HG03108 (cell line): ENCODE measurements at regions not wholly inside any gene's neighbourhood (a gene's known extent, or its start where the extent isn't known, plus 50 kb on each side); places are given as distances from the start of the nearest gene placed in this dataset.
"Not testable (repeated sequence)": the region's sequence is repeated elsewhere in the genome, so short reads cannot be mapped to it uniquely, and the experiment has no call there.

Experiments
- ATAC-seq: cut with Tn5 transposase; IDR thresholded peaks from one replicate; pipeline ENCODE4 v1.9.1; 2021; ENCODE audit warnings: moderate library complexity; ENCODE audit not compliant: unreplicated experiment

DNA sequence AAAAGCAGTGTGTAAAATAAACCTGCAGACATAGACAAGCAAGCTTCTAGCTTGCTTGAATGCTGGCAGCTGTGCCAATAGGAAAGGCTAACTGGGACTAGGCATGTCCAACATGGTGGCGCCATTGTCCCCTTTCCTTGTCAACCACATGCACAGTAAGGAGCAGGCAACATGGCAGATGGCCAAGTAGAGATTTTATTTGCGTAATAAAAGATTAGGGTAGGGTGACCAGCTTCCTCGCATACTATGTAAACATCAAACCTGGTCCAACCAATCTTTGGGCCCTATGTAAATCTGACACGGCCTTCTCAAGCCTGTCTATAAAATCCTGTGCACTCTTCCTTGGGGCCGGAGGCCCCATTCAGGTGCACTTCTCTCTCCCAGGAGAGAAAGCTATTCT, 575.4 kb upstream of the GOLIM4 start:
- no peak for ATAC-seq

DNA sequence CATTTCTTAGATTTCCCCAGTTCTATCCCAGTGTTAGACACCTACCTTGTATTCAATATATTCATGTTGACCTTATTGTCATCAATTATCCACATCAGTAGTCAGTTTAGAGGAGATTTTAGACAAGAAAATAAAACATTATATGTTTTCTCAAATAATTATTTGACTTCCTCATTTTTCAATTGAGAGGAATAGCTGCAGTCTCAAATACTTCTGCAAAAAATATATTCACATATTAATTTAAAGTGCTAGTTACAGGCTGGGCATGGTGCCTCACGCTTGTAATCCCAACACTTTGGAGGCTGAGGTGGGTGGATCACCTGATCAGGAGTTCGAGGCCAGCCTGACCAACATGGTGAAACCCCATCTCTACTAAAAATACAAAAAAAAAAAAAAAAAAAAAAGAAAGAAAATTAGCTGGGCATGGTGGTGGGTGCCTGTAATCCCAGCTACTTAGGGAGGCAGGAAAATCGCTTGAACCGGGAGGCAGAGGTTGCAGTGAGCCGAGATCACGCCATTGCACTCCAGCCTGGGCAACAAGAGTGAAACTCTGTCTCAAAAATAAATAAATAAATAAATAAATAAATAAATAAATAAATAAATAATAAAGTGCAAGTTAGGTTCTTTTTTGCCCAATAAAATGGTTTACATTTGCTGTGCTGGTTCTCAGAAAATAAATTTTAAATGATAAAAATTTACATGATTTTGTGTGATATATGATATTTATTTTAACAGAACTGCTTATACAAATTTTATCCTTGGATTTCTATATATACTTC, 565.3 kb upstream of the GOLIM4 start:
- ATAC-seq, result not testable (repeated sequence)

DNA sequence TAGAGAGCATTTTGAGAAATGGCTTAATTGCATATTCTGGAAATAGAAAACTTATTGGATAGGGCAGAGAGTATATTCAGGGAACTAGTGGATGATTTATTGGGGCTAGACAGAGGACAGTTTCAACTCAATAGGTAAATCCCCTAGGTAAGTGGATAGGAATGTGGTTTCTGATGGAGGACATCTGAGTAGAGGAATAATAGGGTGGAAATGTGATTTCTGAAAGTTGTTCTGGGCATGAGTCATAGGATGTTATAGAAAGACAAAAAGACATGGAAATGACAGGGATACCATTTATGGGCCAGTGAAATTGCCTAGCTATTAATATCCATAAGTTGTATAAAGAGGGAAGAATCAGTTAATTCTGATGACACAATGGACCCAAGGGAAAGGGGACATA, 563.3 kb upstream of the GOLIM4 start:
- no peak for ATAC-seq

DNA sequence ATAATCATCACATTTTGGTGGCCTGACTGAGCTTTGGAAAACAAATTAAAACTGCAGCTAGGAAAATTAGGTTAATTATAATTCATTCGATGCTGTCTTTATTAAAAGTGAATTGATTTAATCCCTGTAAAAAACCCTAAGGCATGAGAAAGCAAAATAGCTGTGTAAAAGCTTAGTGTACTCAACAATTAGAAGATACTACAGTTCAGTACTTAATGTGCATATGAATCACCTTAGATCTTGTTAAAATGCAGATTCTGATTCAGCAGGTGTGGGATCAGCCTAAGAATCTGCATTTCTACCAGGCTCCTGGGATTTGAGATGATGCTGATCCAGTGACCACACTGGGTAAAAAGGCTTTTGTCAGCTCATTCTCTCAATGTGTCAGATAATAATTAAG, 559.9 kb upstream of the GOLIM4 start:
- ATAC-seq, result no peak

DNA sequence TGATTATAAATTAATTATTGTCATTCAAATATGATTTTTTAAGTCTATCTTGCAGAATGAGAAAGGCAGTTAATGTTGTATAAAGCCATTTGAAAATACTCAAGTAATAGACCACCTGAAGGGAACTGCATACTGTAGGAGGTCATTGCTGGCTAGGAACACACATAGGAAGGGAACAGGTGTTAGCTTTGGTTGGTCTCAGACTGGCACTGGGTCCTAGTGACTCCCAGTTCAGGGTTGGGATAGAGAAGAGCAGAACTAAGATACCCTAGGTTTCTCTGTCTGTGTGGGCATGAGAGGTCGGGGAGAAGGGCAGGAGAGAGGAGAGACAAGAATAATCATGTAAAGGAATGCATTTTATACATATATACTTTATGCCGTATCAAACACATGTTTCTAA, 559.0 kb upstream of the GOLIM4 start:
- no peak for ATAC-seq

DNA sequence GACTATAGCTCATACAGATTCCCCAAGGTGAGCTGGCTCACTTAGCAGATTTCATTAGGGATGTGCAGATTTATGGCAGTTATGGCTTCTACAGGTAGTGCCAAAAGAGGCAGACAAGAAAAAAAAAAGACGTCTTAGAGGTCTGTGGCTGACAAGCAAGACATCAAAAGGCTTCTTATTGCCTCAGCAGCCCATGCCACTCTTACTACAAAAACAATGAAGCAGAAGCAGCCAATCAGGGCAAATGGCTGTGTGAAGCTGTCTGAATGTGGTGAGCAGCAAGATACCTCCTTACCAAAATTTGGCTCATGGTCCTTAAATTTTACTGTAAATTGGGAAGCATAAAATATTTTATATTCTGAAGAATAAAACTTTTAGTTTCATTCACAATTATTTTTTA, 557.5 kb upstream of the GOLIM4 start:
- ATAC-seq, result no peak

DNA sequence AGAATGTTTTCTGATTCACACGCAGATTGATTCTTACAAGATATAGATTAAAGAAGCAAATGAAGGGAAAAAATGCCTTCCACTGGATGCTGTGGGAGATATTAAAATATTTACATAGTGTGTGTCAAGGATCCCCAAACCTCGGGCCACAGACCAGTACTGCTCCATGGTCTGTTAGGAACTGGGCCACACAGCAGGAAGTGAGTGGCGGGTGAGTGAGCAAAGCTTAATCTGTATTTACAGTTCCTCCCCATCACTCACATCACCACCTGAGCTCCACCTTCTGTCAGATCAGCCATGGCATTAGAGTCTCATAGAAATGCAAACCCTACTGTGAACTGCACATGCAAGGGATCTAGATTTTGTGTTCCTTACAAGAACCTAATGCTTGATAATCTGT, 552.6 kb upstream of the GOLIM4 start:
- no peak for ATAC-seq

DNA sequence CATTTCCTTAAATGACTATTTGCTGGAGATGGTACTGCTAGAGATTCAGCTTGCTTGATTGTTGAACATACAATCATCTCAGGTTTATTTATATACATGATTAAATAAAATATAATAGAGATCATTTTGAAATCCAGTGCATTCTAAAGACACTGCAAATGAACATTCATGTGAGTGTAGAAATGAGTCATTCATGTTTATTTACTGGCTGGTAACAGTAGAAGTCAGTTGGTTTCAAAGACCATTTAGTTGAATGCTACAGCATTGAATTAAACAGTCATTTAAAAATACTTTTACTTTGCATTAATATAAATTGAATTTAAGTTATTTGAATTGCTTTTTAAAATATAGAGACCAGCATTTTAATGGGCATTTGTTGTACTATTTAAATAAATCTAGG, 551.9 kb upstream of the GOLIM4 start:
- ATAC-seq, result no peak

DNA sequence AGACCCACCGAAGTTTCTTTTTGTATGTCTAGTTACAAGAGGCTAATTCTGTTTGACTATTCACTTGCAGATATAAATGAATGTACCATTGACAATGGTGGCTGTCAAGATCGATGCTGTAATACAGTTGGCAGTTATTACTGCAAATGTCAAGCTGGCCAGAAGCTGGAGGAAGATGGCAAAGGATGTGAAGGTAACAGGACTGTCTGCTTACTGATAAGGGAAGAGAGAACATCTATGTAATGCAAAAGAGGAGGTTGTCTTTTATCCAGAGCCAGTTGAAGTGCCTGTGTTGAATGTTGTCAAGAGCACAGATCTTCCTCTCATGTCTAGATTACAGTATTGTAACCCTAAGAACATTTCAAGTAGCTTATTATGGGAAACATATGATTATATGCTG, 549.5 kb upstream of the GOLIM4 start:
- no peak for ATAC-seq

DNA sequence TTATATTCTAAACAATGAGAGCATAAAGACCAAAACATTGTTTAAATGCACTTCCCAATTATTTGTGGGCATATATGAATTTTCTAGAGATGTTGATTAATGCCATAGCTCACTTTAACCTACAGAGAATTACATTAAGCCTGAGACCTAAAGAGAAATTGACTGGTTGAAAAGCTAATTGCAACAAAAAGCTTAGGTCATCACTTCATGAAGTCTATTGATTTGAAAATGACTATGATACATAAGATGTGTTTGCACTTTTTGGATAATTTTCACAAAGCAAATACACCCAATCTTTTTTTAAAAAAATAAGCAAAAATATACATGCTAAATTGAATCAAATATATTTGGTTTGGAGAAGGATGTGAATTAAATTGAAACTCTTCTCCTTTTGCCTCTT, 532.8 kb upstream of the GOLIM4 start:
- ATAC-seq, result no peak

DNA sequence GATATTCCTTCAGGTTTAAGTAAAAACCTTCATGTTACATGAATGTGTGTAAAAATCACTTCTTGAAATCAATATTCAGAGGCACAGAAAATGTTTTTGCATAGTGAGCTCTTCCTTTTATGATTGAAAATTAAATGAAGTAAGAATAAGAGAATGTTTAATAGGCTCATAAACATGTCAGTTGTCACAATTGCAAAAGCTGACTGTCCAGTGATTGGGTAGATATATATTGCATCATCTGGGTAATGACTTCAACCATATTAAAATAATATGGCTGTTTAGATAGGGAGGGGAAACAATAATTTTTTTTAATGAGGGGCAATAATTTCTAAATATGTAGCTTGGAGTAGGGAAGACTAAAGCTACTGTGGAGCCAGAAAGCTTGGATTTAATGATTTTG, 529.8 kb upstream of the GOLIM4 start:
- no peak for ATAC-seq

DNA sequence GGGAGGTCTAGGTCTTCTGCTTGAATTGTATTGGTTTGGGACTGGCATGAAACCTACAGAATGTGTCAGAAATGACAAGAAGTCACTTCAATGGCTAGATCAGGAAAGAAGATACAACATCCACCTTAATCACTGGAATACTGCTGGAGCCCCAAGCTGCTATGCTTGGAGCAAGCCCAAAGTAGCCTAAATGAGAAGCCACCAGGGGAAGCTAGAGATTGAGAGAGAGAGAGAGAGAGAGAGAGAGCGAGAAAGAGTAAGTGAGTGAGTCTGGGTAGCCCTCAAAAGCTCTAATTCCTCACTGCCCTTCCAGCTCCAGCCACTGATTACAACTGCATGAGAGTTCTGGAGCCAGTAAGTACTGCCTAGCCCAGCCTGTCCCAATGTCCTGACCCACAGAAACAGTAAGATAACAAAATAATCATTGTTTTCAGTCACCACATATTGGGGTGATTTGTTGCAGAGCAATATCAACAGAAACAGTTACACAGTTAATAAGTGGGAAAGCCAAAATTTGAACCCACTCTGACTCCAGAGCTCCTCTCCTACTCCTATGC, 529.2 kb upstream of the GOLIM4 start:
- no peak for ATAC-seq

DNA sequence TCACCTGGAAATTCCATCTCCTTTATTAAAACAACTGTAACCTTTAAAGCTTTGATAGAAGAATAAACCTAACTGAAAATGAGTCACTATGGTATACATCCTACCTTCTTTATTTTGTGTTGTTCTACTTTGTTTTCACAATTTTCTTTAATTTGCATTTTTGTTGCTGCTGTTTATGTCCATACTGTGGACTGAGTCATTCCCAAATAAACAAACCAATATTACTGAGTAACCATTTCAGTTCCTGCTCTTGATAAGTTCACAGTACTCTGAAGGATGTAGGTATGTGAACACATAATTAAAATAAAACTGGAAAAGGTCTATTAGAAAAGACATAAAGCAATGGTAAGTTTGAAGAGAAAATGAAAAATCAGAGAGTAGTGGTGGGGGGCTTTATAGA, 528.5 kb upstream of the GOLIM4 start:
- ATAC-seq, result no peak

DNA sequence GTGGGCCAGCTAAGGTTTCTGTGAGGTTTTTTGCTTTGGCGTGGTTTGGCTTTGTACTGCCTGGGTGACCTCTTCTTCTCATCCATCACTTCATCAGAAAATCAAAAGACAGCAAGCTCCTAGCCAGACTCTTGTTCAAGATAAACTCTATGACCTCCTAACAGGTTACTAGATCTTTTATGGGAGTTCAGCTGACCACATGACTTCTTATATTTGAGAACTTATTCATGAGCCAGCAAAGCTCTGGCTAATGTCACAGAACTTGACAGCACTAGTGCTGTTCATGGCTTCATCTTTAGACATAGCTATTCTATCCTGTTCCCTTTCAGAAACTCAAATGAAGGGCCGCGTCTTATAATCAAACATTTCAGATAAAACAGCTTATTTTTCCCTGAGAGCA, 527.1 kb upstream of the GOLIM4 start:
- ATAC-seq, result no peak

DNA sequence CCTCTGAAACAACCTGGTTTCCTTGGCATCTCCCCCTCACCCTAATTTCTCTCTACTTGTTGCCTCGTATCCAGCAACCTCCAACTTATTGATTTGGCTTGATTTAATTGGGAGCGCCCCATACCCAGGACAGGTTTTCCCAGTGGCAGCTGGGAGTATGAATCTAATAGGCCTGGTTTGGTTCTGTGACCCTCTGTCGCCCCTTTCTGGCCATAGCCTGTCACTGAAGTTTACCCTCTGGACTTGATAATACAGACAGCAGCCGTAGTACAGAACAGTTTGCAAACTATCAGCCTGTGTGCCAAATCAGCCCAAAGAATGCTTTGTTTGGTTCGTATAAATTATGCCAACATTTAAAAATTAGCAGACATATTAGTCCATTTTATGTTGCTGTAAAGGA, 525.1 kb upstream of the GOLIM4 start:
- no peak for ATAC-seq

DNA sequence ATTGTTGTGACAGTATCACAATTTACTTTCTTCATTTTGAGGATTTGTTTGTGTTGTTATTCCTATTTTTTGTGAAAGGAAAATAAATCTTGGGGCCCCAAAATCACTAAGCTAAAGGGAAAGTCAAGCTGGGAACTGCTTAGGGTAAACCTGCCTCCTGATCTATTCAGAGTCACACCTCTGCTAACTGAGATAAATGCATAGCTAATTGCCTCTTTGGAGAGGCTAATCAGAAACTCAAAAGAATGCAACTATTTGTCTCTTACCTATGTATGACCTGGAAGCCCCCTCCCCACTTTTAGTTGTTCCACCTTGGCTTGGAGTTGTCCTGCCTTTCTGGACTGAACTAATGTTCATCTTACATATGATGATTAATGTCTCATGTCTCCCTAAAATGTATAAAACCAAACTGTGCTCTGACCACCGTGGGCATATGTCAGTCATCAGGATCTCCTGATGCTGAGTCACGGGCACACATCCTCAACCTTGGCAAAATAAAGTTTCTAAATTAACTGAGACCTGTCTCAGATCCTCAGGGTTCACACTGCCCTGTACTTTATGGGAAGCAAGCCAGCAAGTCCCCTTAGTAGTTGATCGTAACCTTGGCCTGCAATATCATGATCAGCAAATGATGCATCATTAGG, 523.2 kb upstream of the GOLIM4 start:
- no peak for ATAC-seq

DNA sequence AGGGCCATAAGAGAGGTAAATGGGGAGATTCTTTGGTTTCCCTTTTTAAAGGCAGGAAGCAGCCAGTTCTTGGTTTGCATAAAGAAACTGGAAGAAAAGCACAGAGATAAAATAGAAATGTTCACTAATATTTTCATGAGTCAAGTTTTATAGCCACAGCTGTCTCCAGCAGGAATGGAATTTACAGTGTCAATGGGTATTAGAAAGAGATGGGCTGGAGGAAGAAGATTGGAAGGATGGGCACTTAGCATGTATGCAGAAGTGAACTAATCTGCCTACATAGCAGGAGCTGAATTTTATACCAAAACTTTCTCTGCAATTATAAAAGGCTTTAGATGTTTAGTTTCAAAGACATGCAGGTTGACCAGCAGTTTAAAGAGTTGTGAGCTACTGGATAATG, 521.9 kb upstream of the GOLIM4 start:
- no peak for ATAC-seq

DNA sequence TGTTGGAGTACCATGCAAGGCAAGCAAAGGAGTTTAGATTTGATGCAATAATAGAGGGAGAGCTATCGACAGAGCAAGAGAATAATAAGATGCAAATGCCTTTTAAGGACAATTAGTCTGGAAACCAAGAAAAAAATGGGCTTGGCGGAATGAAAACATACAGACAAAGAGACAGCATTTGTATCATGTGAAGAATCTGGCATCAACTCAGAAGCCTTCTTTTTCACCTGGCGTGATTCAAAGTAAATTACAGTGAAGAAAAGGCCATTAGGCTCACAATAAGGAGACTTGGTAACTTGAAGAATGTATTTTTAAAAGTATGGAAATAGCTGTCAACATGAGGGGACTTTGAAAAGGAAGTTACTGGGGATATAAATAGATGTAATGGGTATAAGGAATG, 521.2 kb upstream of the GOLIM4 start:
- no peak for ATAC-seq

DNA sequence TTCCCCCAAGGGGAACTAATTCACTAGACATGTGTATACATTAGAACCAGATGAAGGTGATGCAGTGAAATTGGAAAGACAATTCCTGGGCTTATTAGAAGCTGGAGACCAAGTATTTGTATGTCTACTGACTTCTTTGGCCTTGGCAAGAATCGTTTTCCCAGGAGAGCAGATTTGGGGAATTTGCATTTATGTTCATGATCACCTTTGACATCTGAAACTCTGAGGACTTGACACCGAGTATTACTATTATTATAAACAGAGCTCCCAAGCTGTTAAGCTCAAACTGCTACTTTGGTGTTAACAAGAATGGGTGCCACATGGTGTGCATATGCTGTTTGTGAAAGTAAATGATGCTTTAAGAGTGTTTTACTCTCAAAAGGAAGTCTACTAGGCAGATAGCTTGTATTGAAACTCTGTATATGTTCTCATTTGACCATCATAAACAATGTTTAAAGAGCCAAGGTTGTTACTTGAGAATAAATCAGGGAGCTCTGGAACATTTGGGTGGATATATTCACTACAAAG, 519.8 kb upstream of the GOLIM4 start:
- ATAC-seq, result no peak

DNA sequence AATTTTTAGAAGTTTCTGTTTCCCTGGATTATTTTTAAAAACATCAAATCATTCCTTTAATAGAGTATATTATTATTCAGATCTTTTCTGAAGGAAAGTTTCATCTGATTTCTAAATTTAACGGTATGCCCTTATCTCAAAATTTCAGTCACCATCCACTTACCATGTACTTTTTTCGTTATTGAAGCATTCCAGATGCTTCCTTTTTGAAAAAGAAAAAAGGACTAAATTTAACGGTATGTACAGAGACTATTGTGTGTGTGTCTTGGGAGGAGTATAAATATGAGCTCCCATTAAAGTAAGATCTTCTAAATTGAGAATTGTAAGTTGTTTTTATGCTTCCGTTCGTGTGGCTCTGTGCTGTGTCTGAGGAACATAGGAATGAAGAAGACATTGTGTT, 517.4 kb upstream of the GOLIM4 start:
- ATAC-seq, result no peak

DNA sequence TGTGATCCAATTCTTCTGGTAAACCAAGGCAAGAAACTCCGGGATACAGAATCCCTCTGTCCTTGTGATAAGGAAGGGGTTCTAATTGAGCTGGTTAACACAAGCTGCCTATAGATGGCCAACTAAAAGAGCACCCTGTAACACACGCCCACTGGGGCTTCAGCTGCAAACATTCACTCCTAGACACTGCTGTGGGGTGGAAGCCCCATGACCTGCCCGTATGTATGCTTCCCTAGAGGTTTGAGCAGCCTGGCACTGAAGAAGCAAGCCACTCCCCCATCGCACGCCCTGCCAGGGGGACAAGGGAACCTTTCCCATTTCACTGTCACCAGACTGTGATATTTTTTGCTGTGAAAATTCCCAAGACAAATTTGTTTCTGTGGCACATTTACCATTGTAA, 516.9 kb upstream of the GOLIM4 start:
- ATAC-seq, result no peak

DNA sequence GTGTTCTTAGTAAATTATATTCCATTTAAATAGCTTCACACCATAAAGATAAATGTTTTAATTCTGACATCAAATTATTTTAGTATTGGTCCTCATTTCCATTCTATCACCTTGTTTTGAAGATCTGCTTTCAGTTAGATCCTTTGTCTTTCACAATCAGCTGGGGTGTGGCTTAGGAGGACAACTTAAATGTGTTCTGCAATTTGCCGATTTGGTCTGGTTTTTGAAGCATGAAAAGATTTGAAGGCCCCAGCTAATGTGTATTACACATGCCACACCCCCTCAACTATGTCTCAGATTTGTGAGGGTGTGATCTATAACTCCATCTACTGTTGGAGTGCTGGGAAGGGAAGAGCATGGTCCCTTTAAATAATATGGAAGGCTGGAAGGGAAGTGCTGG, 516.1 kb upstream of the GOLIM4 start:
- no peak for ATAC-seq
